ENCODE measurements at regions not wholly inside any gene's neighbourhood (a gene's known extent, or its start where the extent isn't known, plus 50 kb on each side); places are given as distances from the start of the nearest gene placed in this dataset.

GRCh38 chr12:27180906-27181505 lies 63.1 kb upstream of the STK38L start:
- Mint-ChIP-seq H3K4me3 (ENCODE audit: unreplicated experiment) (no peak overlapping the region), H3K36me3 (ENCODE audit: unreplicated experiment) (no peaks in the 10 kb centered on the region), H3K4me1 (ENCODE audit: unreplicated experiment) (peaks cover 61% of the 10 kb centered on the region), H3K27me3 (ENCODE audit: unreplicated experiment) (no peaks in the 10 kb centered on the region), H3K9me3 (ENCODE audit: unreplicated experiment) (no peaks in the 10 kb centered on the region), H3K27ac (ENCODE audit: unreplicated experiment) (peak overlapping the region; percentile 86)
- no peak for TF ChIP-seq CTCF (IDR thresholded peaks at IDR 0.05)
- no peak for DNase-seq (ENCODE audit: extremely low spot score, unreplicated experiment)

- no peak for DNase-seq (ENCODE audit: extremely low spot score, unreplicated experiment)
- H3K9me3 Mint-ChIP-seq (ENCODE audit: unreplicated experiment): no peaks in the 10 kb centered on the region
- H3K4me1 Mint-ChIP-seq (ENCODE audit: unreplicated experiment): peaks cover 61% of the 10 kb centered on the region
- no peak overlapping the region for H3K4me3 Mint-ChIP-seq (ENCODE audit: unreplicated experiment)
- no peaks in the 10 kb centered on the region for H3K27me3 Mint-ChIP-seq (ENCODE audit: unreplicated experiment)
- TF ChIP-seq CTCF (IDR thresholded peaks at IDR 0.05): no peak
- no peak overlapping the region for H3K27ac Mint-ChIP-seq (ENCODE audit: unreplicated experiment)
- H3K36me3 Mint-ChIP-seq (ENCODE audit: unreplicated experiment): no peaks in the 10 kb centered on the region
Observed at GRCh38 chr12:27183342-27183741, 60.7 kb upstream of the STK38L start.

GRCh38 chr12:27185234-27186021 lies 58.7 kb upstream of the STK38L start:
- Mint-ChIP-seq H3K27ac (ENCODE audit: unreplicated experiment) (peak overlapping the region; percentile 70), H3K4me3 (ENCODE audit: unreplicated experiment) (no peak overlapping the region), H3K9me3 (ENCODE audit: unreplicated experiment) (no peaks in the 10 kb centered on the region), H3K36me3 (ENCODE audit: unreplicated experiment) (no peaks in the 10 kb centered on the region), H3K4me1 (ENCODE audit: unreplicated experiment) (peaks cover 53% of the 10 kb centered on the region), H3K27me3 (ENCODE audit: unreplicated experiment) (no peaks in the 10 kb centered on the region)
- no peak for TF ChIP-seq CTCF (IDR thresholded peaks at IDR 0.05)
- no peak for DNase-seq (ENCODE audit: extremely low spot score, unreplicated experiment)

- no peaks in the 10 kb centered on the region for H3K27me3 Mint-ChIP-seq (ENCODE audit: unreplicated experiment)
- H3K9me3 Mint-ChIP-seq (ENCODE audit: unreplicated experiment): no peaks in the 10 kb centered on the region
- no peak for DNase-seq (ENCODE audit: extremely low spot score, unreplicated experiment)
- peak overlapping the region; percentile 70 for H3K27ac Mint-ChIP-seq (ENCODE audit: unreplicated experiment)
- no peaks in the 10 kb centered on the region for H3K36me3 Mint-ChIP-seq (ENCODE audit: unreplicated experiment)
- peaks cover 53% of the 10 kb centered on the region for H3K4me1 Mint-ChIP-seq (ENCODE audit: unreplicated experiment)
- no peak overlapping the region for H3K4me3 Mint-ChIP-seq (ENCODE audit: unreplicated experiment)
- TF ChIP-seq CTCF (IDR thresholded peaks at IDR 0.05): no peak
Observed at GRCh38 chr12:27186022-27186839, 57.9 kb upstream of the STK38L start.

GRCh38 chr12:27187697-27188096 lies 56.4 kb upstream of the STK38L start:
- DNase-seq (ENCODE audit: extremely low spot score, unreplicated experiment): no peak
- H3K9me3 Mint-ChIP-seq (ENCODE audit: unreplicated experiment): no peaks in the 10 kb centered on the region
- H3K4me1 Mint-ChIP-seq (ENCODE audit: unreplicated experiment): peaks cover 63% of the 10 kb centered on the region
- no peaks in the 10 kb centered on the region for H3K27me3 Mint-ChIP-seq (ENCODE audit: unreplicated experiment)
- H3K4me3 Mint-ChIP-seq (ENCODE audit: unreplicated experiment): no peak overlapping the region
- no peak for TF ChIP-seq CTCF (IDR thresholded peaks at IDR 0.05)
- no peaks in the 10 kb centered on the region for H3K36me3 Mint-ChIP-seq (ENCODE audit: unreplicated experiment)
- H3K27ac Mint-ChIP-seq (ENCODE audit: unreplicated experiment): no peak overlapping the region

Measured in osteocyte (in vitro differentiated cells).